ENCODE measurements at regions not wholly inside any gene's neighbourhood (a gene's known extent, or its start where the extent isn't known, plus 50 kb on each side); places are given as distances from the start of the nearest gene placed in this dataset.

GRCh38 chr3:181660337-181660736 lies 51.4 kb upstream of the SOX2 start:
- Histone ChIP-seq H3K79me2 (ENCODE audit: insufficient read depth, low read length) (no peaks in the 10 kb centered on the region), H3K9ac (ENCODE audit: low read depth, low read length) (no peak overlapping the region), H2AFZ (ENCODE audit: low read depth, low read length) (no peak overlapping the region), H3K9me3 (ENCODE audit: insufficient read depth, low read length, severe bottlenecking) (no peaks in the 10 kb centered on the region), H3K27me3 (ENCODE audit: insufficient read depth, low read length, poor library complexity) (no peaks in the 10 kb centered on the region), H3K4me1 (ENCODE audit: insufficient read depth, low read length) (no peaks in the 10 kb centered on the region), H3K4me3 (ENCODE audit: low read depth in 1 of 2, low read length in 2 of 2) (no peak overlapping the region), H3K27ac (ENCODE audit: low read length) (no peak overlapping the region), H3K4me2 (ENCODE audit: insufficient read depth, low read length) (no peak overlapping the region), H4K20me1 (ENCODE audit: insufficient read depth, low read length) (no peaks in the 10 kb centered on the region), H3K36me3 (ENCODE audit: insufficient read depth, low read length) (no peaks in the 10 kb centered on the region)
- TF ChIP-seq EZH2 (IDR thresholded peaks at IDR 0.05; ENCODE audit: borderline replicate concordance, low read depth, low read length, severe bottlenecking) (no peak), CTCF (IDR thresholded peaks at IDR 0.05; ENCODE audit: borderline replicate concordance, extremely low read depth, low read length, poor library complexity, severe bottlenecking) (no peak)
- no peak for DNase-seq
- no peak for ATAC-seq (ENCODE audit: insufficient read depth, low read depth)

GRCh38 chr3:181637456-181637855 lies 74.3 kb upstream of the SOX2 start:
- H3K9me3 ChIP-seq (ENCODE audit: insufficient read depth, low read length, severe bottlenecking): no peaks in the 10 kb centered on the region
- no peak overlapping the region for H2AFZ ChIP-seq (ENCODE audit: low read depth, low read length)
- no peaks in the 10 kb centered on the region for H3K79me2 ChIP-seq (ENCODE audit: insufficient read depth, low read length)
- no peak overlapping the region for H3K4me2 ChIP-seq (ENCODE audit: insufficient read depth, low read length)
- H3K36me3 ChIP-seq (ENCODE audit: insufficient read depth, low read length): no peaks in the 10 kb centered on the region
- no peak overlapping the region for H3K4me3 ChIP-seq (ENCODE audit: low read depth in 1 of 2, low read length in 2 of 2)
- H3K4me1 ChIP-seq (ENCODE audit: insufficient read depth, low read length): no peaks in the 10 kb centered on the region
- H3K9ac ChIP-seq (ENCODE audit: low read depth, low read length): no peak overlapping the region
- TF ChIP-seq EZH2 (IDR thresholded peaks at IDR 0.05; ENCODE audit: borderline replicate concordance, low read depth, low read length, severe bottlenecking): no peak
- H4K20me1 ChIP-seq (ENCODE audit: insufficient read depth, low read length): no peaks in the 10 kb centered on the region
- H3K27ac ChIP-seq (ENCODE audit: low read length): no peak overlapping the region
- no peaks in the 10 kb centered on the region for H3K27me3 ChIP-seq (ENCODE audit: insufficient read depth, low read length, poor library complexity)
- no peak for ATAC-seq (ENCODE audit: insufficient read depth, low read depth)
- DNase-seq: no peak

- Histone ChIP-seq H3K36me3 (ENCODE audit: insufficient read depth, low read length) (no peaks in the 10 kb centered on the region), H3K4me2 (ENCODE audit: insufficient read depth, low read length) (no peak overlapping the region), H3K9me3 (ENCODE audit: insufficient read depth, low read length, severe bottlenecking) (no peaks in the 10 kb centered on the region), H3K79me2 (ENCODE audit: insufficient read depth, low read length) (no peaks in the 10 kb centered on the region), H3K27me3 (ENCODE audit: insufficient read depth, low read length, poor library complexity) (no peaks in the 10 kb centered on the region), H3K4me1 (ENCODE audit: insufficient read depth, low read length) (no peaks in the 10 kb centered on the region), H3K9ac (ENCODE audit: low read depth, low read length) (no peak overlapping the region), H3K4me3 (ENCODE audit: low read depth in 1 of 2, low read length in 2 of 2) (no peak overlapping the region), H2AFZ (ENCODE audit: low read depth, low read length) (no peak overlapping the region), H3K27ac (ENCODE audit: low read length) (no peak overlapping the region), H4K20me1 (ENCODE audit: insufficient read depth, low read length) (no peaks in the 10 kb centered on the region)
- TF ChIP-seq EZH2 (IDR thresholded peaks at IDR 0.05; ENCODE audit: borderline replicate concordance, low read depth, low read length, severe bottlenecking) (no peak), CTCF (IDR thresholded peaks at IDR 0.05; ENCODE audit: borderline replicate concordance, extremely low read depth, low read length, poor library complexity, severe bottlenecking) (no peak)
- DNase-seq (no peak), ATAC-seq (ENCODE audit: insufficient read depth, low read depth) (no peak)
Measured at GRCh38 chr3:181637056-181637455, 74.7 kb upstream of the SOX2 start.

GRCh38 chr3:181635141-181635540 lies 76.6 kb upstream of the SOX2 start:
- TF ChIP-seq CTCF (IDR thresholded peaks at IDR 0.05; ENCODE audit: borderline replicate concordance, extremely low read depth, low read length, poor library complexity, severe bottlenecking) (no peak), EZH2 (IDR thresholded peaks at IDR 0.05; ENCODE audit: borderline replicate concordance, low read depth, low read length, severe bottlenecking) (no peak)
- Histone ChIP-seq H3K27me3 (ENCODE audit: insufficient read depth, low read length, poor library complexity) (no peaks in the 10 kb centered on the region), H4K20me1 (ENCODE audit: insufficient read depth, low read length) (no peaks in the 10 kb centered on the region), H3K4me2 (ENCODE audit: insufficient read depth, low read length) (no peak overlapping the region), H2AFZ (ENCODE audit: low read depth, low read length) (no peak overlapping the region), H3K9ac (ENCODE audit: low read depth, low read length) (no peak overlapping the region), H3K79me2 (ENCODE audit: insufficient read depth, low read length) (no peaks in the 10 kb centered on the region), H3K9me3 (ENCODE audit: insufficient read depth, low read length, severe bottlenecking) (no peaks in the 10 kb centered on the region), H3K4me3 (ENCODE audit: low read depth in 1 of 2, low read length in 2 of 2) (no peak overlapping the region), H3K27ac (ENCODE audit: low read length) (no peak overlapping the region), H3K4me1 (ENCODE audit: insufficient read depth, low read length) (no peaks in the 10 kb centered on the region), H3K36me3 (ENCODE audit: insufficient read depth, low read length) (no peaks in the 10 kb centered on the region)
- no peak for DNase-seq
- no peak for ATAC-seq (ENCODE audit: insufficient read depth, low read depth)
